KOPT-K1 (cell line): ENCODE measurements at regions not wholly inside any gene's neighbourhood (a gene's known extent, or its start where the extent isn't known, plus 50 kb on each side); places are given as distances from the start of the nearest gene placed in this dataset.

Source experiments
- H3K27ac ChIP-seq: fragments of 200-600 bp; sonication (generic); 2 replicates; pipeline ENCODE4 v1.5.1; 2016; ENCODE audit warnings: antibody characterized with exemption, mild to moderate bottlenecking, low read depth, low read length; ENCODE audit not compliant: poor library complexity, severe bottlenecking
- H3K36me3 ChIP-seq: fragments of 200-600 bp; sonication (generic); 2 replicates; pipeline ENCODE4 v1.5.1; 2017; ENCODE audit warnings: antibody characterized with exemption, mild to moderate bottlenecking, low read length, moderate library complexity; ENCODE audit not compliant: insufficient read depth
- H3K9me3 ChIP-seq: fragments of 200-600 bp; sonication (generic); 2 replicates; pipeline ENCODE4 v1.5.1; 2017; ENCODE audit warnings: antibody characterized with exemption, low read length, mild to moderate bottlenecking; ENCODE audit not compliant: insufficient read depth, poor library complexity, severe bottlenecking

DNA sequence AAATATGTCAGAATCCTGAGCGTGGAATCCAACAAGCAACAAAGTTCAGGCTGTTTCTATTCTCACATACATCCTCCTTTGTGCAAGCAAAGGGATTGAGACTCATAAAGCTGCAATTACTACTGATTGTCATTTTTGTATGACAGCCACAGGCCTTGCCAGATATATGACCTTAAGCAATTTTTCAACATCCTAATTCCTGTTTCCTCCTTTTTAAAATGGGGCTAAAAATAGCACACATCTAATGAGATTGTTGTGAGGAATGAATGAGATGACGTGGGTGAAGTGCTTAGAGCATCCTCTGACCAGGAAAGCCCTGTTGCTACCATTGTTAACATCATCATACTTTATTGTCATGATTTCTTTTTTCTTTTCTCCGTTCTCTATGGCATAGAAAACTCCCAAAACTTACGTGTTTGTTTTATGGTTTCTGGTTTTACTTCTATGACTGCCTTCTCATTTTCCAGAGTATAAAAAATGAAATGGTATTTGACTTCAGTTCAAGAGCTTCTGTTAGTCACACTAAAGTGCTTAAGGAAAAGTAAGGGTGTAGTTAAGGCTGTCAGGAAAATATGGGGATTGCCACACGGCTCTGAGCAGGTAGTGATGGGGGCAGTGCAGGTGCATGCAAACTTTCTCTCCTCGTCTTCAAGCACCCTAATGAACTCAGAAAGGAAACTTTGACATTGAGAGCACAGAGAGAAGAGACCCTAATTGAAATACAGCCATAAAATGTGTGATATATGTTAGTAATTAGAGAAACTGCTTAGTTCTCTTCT is 590.6 kb upstream of the NETO1 start:
- Histone ChIP-seq H3K9me3 (no peaks in the 10 kb centered on the region), H3K36me3 (no peaks in the 10 kb centered on the region), H3K27ac (no peak overlapping the region)

DNA sequence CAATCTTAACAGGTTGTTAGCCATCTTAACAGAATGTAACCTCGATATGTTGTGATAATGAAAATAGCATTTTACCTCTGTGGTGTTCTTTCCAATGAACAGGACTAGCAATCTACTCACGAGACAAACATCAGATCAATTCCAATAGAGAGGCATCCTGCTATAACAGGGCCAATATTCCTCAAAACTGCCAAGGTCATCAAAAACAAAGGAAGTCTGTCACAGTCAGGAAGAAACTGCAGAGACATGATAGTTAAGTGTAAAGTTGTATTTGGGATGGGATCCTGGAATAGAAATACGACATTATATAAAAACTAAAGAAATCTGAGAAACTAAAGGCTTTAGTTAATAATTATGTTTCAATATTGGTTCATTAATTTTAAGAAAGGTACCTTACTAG is 588.9 kb upstream of the NETO1 start:
- Histone ChIP-seq H3K36me3 (no peaks in the 10 kb centered on the region), H3K27ac (no peak overlapping the region), H3K9me3 (no peaks in the 10 kb centered on the region)

DNA sequence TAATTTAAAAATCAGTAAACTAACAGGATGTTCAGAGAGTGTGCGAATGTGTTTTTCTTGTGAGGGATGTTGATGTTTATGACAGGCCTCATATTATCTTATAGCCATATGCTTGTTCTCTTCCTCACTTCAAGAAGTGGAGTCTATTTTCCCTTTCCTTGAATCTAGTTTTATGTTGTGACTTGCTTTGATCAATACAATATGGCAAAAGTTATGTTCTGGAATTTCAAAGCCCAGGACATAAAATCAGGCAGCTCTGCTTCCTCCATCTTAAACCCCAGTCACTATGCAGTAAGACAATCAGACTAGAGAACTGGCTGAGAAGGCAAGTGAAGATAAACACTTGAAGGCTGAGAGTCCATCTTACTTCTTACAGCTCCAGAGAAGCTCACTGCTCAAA is 585.1 kb upstream of the NETO1 start:
- Histone ChIP-seq H3K36me3 (no peaks in the 10 kb centered on the region), H3K9me3 (no peaks in the 10 kb centered on the region), H3K27ac (no peak overlapping the region)

DNA sequence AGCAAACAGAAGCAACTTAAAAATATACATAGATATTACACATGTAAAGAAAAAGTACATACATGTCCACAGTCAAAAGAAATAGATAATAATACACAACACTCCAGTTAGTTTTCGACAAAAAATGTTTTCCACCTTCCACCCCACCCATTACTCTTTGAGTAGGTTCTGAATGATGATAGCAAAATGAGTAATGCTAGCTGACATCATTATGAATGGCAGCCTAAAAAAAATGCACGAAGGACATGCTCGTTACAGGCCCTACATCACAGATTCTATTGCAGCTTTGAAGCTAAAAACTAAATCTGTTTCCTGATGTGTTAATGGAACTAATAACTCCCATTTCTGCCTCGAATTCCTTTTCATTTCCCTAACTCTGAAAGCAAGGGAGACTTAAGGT is 578.7 kb upstream of the NETO1 start:
- no peaks in the 10 kb centered on the region for H3K9me3 ChIP-seq
- no peaks in the 10 kb centered on the region for H3K36me3 ChIP-seq
- H3K27ac ChIP-seq: no peak overlapping the region

DNA sequence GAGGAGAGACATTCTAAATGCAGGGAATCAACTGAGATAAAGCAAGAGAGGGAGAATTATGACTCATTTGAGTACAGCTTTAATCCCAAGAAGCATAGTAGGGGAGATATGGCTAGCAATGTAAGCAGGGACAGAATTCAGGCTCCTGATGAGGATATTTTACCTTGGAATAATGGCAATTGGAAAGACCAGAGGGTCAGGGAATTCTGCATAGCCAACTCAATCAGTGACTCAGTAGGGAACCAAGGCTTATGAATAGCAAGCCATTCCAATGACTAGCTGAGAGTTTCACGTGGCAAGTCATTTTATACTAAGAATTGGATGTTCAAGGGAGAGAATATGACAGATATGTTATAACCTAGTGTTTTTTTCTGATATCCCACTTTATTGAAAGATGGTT is 563.8 kb upstream of the NETO1 start:
- no peak overlapping the region for H3K27ac ChIP-seq
- H3K36me3 ChIP-seq: no peaks in the 10 kb centered on the region
- no peaks in the 10 kb centered on the region for H3K9me3 ChIP-seq

DNA sequence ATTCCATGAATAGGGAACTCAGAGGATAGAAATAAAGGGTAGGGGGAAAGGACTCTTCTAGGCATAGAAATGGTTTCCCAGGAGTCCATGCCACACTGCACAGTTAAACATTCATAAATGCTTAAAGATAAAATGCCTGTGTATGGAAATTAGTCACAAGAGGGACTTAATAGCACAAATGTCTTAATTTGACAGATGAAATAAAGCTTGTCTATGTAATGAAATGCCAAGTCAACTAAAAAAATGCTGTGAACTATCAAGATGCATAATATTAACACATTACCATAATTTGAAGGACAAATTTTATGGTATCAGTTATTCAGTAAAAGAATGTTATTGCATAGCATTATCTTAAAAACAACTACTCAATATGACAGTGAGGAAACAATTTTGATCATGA is 553.2 kb upstream of the NETO1 start:
- no peaks in the 10 kb centered on the region for H3K9me3 ChIP-seq
- H3K27ac ChIP-seq: no peak overlapping the region
- no peaks in the 10 kb centered on the region for H3K36me3 ChIP-seq

DNA sequence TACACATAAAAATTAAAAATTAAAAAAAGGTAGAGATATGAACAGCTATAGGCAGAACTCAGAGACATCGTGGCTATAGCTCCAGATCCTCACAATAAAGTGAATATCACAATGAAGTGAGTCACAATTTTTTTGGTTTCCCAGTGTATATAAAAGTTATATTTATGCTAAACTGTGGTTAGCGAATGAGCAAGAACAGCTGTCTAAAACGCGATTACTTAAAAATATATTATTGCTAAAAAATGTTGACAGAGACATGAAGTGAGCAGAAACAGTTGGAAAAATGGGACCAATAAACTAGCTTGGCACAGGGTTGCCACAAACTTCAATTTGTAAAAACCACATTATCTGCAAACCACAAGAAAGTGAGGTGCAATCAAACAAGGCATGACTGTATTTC is 551.7 kb upstream of the NETO1 start:
- Histone ChIP-seq H3K36me3 (no peaks in the 10 kb centered on the region), H3K27ac (no peak overlapping the region), H3K9me3 (no peaks in the 10 kb centered on the region)

DNA sequence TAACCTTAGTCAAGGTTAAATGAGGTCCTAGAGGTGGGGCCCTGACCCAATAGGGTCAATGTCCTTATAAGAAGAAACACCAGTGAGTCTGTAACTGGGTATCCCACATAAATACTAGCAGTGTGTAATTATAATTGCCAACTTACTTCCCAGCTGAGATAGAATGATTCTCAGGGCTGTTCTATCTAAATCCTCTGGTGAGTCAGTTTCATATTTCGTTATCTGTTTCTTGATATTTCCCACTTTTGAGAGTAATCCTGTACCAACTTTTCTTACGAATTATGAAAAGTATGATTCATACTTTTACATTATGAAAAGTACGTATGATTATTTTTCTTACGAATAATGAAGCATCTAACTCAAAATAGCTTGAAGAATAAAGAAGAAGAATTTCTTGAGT is 546.8 kb upstream of the NETO1 start:
- no peaks in the 10 kb centered on the region for H3K9me3 ChIP-seq
- no peak overlapping the region for H3K27ac ChIP-seq

DNA sequence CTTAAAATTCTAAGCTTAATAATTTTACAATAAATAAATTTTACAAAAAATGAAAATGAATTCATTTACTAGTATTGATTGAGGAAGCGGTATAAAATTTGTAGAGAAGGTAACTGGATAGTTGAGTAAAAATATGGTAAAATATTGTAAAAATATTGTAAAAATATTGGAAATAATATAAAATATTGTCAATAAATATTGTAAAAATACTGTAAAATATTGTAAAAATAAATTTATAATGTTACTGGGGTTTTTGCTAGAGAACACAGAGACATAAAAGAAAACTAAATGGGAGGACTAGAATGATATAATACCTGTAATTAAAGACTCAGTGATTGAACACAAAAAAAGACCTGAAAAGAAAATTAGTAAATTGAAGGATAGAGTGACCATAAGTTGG is 546.3 kb upstream of the NETO1 start:
- Histone ChIP-seq H3K36me3 (no peaks in the 10 kb centered on the region), H3K27ac (no peak overlapping the region)

More for the DNA sequence above, 546.8 kb upstream of the NETO1 start:
- H3K36me3 ChIP-seq: no peaks in the 10 kb centered on the region

DNA sequence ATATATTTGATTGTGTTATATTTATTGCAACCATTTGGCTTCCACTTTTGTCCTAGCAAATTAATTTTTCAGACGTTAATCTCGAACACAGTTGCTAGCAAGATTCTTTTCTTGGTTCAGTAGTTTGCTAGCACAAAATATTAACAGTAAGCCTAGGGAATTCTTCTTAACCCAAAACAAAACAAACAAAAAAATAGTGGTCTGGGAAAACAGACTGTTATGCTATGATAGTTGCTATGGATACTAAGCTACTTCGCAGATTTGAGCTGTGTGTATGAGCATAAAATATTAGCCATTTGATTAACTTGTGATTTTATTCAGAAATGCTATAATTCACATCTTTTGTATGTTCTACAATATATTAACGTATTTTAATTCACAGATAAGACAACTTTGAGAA is 541.5 kb upstream of the NETO1 start:
- no peak overlapping the region for H3K27ac ChIP-seq
- H3K9me3 ChIP-seq: no peaks in the 10 kb centered on the region
- H3K36me3 ChIP-seq: no peaks in the 10 kb centered on the region

More for the DNA sequence above, 546.3 kb upstream of the NETO1 start:
- no peaks in the 10 kb centered on the region for H3K9me3 ChIP-seq

DNA sequence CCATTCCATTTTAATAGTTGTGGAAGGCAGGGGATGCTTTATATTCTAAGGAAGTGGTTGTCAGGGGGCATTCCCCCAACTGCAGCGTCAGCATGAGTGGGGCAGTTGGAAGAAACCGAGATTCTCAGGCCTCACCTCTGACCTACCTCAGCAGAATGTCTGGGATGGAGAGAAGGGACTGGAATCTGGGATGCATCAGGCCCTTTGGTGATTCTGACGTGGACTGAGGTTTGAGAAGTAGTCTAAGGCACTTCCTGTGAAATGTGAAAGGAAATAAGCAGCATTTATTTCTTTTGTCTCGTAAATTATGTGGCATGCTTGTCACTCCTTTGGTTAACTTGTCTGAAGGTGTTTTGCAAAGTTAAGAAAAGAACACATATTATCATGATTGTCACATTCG is 540.7 kb upstream of the NETO1 start:
- H3K27ac ChIP-seq: no peak overlapping the region
- H3K36me3 ChIP-seq: no peaks in the 10 kb centered on the region
- no peaks in the 10 kb centered on the region for H3K9me3 ChIP-seq

DNA sequence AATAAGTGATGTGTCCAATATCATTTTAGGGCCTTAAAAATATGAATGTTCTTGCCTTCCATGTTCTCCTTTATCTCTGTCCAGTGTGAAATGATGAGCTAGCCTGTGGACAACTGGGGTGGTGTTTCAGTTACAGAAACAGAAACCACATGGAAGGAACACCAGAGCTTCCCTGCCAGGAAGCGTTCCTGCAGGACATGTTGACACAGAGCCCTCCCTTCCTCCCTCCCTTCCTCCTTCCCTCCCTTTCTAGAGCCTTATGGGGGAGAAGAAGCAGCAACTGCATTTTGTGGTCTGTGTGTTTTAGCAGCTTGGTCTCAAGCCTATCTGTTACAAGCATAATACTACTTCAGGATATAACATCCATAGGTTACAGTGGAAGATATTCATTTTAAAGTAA is 539.7 kb upstream of the NETO1 start:
- Histone ChIP-seq H3K27ac (no peak overlapping the region), H3K9me3 (no peaks in the 10 kb centered on the region), H3K36me3 (no peaks in the 10 kb centered on the region)

DNA sequence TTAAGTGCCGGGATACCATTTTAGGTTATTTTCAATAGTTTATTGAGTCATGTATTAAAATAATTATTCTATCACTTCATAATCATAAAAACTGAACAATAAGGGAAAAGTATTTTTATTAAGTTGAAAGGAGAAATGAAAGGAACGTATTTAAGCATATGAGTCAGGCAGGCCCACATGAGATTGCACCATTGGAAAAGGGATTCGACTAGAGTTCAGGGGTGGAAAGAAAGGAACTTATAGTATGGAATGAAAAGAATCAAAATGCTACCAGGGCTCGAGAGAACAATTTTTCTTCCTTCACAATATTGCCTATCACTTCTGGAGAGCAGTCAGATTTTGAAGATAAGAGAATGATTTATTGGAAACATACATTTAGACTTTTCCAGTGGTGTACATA is 516.5 kb upstream of the NETO1 start:
- Histone ChIP-seq H3K9me3 (no peaks in the 10 kb centered on the region), H3K27ac (no peak overlapping the region), H3K36me3 (no peaks in the 10 kb centered on the region)

DNA sequence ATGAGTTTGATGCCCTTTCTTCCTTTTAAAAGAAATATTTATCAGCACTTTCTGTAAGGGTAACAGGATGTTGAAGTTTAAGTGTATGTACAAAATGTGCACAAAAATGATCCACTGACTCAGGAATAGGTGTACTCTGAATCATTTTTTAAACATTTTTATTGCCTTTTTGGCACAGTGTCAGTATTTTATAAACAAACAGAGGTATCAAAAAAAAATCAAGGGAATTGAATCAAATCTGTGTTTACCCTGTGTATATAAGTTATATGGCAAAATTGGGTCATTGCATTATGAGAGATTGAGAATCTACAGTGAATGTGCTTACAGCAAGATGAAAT is 513.9 kb upstream of the NETO1 start:
- no peaks in the 10 kb centered on the region for H3K36me3 ChIP-seq
- no peaks in the 10 kb centered on the region for H3K9me3 ChIP-seq
- no peak overlapping the region for H3K27ac ChIP-seq

DNA sequence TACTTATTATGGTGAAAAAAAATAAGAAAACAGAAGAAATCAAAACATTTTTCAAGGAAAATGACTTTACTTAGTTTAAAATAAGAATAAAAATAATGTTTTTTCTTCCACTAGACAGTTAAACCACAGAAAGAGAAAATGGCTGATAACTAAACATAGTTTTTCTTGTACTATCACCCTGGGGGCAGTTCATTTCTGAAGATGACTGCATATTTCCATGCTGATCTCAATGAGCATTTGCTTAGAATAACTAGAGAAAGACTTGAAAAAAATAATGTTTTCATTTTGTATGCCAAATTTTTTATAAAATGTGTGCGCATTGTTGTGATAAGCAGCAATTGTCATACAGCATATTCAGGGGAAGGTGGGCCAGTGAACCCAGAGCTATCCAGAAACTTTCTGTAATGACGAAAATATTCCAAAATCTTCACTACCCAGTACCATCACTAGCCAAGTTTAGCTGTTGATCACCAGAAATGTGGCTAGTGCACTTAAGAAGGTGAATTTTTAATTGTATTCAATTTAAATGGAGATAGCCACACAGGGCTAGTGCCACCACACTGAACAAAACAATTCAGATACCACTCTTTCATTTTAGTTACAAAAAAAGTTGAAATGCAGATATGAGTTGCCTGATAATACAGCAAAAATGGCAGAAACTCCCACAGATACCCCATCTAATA is 513.4 kb upstream of the NETO1 start:
- Histone ChIP-seq H3K27ac (no peak overlapping the region), H3K9me3 (no peaks in the 10 kb centered on the region), H3K36me3 (no peaks in the 10 kb centered on the region)

DNA sequence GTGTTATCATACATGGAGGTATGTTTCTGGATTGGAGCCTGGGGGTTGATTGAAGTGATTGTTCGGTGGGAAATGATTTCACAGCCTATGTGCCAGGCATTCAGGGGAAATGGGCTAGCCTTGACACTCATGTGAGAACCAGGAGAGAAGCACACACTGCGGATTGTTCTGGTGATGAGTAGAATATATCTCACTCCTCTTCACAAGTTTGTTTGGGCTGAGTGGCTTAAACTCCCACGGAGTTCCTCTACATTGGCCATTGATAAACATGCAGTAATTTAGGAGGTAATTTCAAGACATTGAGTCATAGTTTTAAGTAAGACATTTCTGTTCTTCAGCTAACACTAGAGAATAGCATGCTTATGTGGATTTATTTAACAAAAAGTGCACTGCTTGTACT is 498.9 kb upstream of the NETO1 start:
- H3K36me3 ChIP-seq: no peaks in the 10 kb centered on the region
- no peaks in the 10 kb centered on the region for H3K9me3 ChIP-seq
- H3K27ac ChIP-seq: no peak overlapping the region
